HCT116 (cell line): ENCODE measurements at regions not wholly inside any gene's neighbourhood (a gene's known extent, or its start where the extent isn't known, plus 50 kb on each side); places are given as distances from the start of the nearest gene placed in this dataset.

Experiments used
- CBX3 ChIP-seq: IDR thresholded peaks from 2 replicates; pipeline ENCODE4 v1.6.1; 2012; ENCODE audit warnings: low read depth
- EZH2 ChIP-seq: fragments of 200-600 bp; sonication (generic); IDR thresholded peaks from 2 replicates; pipeline ENCODE4 v1.6.1; 2017; ENCODE audit warnings: antibody characterized with exemption, mixed run types
- POLR2A ChIP-seq: IDR thresholded peaks from 2 replicates; pipeline ENCODE4 v1.7.0; 2011; ENCODE audit warnings: borderline replicate concordance; ENCODE audit not compliant: insufficient read depth, insufficient read length; ENCODE audit errors: extremely low read depth
- RAD21 ChIP-seq: IDR thresholded peaks from 2 replicates; pipeline ENCODE4 v1.6.1; 2012; ENCODE audit warnings: low read depth, mild to moderate bottlenecking
- TCF7L2 ChIP-seq: IDR thresholded peaks from 2 replicates; pipeline ENCODE4 v1.7.0; 2011; ENCODE audit warnings: borderline replicate concordance, inconsistent platforms; ENCODE audit not compliant: insufficient read depth, insufficient read length; ENCODE audit errors: extremely low read depth
- YY1 ChIP-seq: IDR thresholded peaks from 2 replicates; pipeline ENCODE4 v1.6.1; 2011; ENCODE audit warnings: low read length, low read depth, moderate library complexity, mild to moderate bottlenecking; ENCODE audit not compliant: insufficient replicate concordance; ENCODE audit errors: extremely low read depth
- TF ChIP-seq, protein P1 (sequence below): IDR thresholded peaks from 2 replicates; pipeline ENCODE4 v1.6.1; 2012
- TF ChIP-seq, protein P2 (sequence below), 3 experiments: fragments of 200-600 bp in 1 of 3; sonication (generic) in 1 of 3; IDR thresholded peaks in 2 of 3; conservative IDR thresholded peaks in 1 of 3; 2 replicates each; pipeline ENCODE4 v1.5.1; 2012 to 2017; ENCODE audit warnings: low read depth in 2 of 3, low read length in 2 of 3, antibody characterized with exemption in 1 of 3, borderline replicate concordance in 1 of 3, control low read depth in 1 of 3, mild to moderate bottlenecking in 1 of 3, mixed read lengths in 1 of 3, mixed run types in 1 of 3, moderate library complexity in 1 of 3; ENCODE audit not compliant: insufficient read depth in 1 of 3
- TF ChIP-seq, protein P3 (sequence below): IDR thresholded peaks from 2 replicates; pipeline ENCODE4 v1.6.1; 2012
- TF ChIP-seq, protein P4 (sequence below): IDR thresholded peaks from 2 replicates; pipeline ENCODE4 v1.6.1; 2012; ENCODE audit warnings: low read depth

- TF ChIP-seq, protein P1, sequence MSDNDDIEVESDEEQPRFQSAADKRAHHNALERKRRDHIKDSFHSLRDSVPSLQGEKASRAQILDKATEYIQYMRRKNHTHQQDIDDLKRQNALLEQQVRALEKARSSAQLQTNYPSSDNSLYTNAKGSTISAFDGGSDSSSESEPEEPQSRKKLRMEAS = no peak
- TF ChIP-seq, protein P2, sequence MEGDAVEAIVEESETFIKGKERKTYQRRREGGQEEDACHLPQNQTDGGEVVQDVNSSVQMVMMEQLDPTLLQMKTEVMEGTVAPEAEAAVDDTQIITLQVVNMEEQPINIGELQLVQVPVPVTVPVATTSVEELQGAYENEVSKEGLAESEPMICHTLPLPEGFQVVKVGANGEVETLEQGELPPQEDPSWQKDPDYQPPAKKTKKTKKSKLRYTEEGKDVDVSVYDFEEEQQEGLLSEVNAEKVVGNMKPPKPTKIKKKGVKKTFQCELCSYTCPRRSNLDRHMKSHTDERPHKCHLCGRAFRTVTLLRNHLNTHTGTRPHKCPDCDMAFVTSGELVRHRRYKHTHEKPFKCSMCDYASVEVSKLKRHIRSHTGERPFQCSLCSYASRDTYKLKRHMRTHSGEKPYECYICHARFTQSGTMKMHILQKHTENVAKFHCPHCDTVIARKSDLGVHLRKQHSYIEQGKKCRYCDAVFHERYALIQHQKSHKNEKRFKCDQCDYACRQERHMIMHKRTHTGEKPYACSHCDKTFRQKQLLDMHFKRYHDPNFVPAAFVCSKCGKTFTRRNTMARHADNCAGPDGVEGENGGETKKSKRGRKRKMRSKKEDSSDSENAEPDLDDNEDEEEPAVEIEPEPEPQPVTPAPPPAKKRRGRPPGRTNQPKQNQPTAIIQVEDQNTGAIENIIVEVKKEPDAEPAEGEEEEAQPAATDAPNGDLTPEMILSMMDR (IDR thresholded peaks at IDR 0.05 in 2 of 3, conservative IDR thresholded peaks at IDR 0.05 in 1 of 3; ENCODE audit: borderline replicate concordance in 1 of 3, insufficient read depth in 1 of 3, low read depth in 2 of 3, low read length in 2 of 3) = no peak
- TF ChIP-seq, protein P3, sequence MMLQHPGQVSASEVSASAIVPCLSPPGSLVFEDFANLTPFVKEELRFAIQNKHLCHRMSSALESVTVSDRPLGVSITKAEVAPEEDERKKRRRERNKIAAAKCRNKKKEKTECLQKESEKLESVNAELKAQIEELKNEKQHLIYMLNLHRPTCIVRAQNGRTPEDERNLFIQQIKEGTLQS = no peak
- no peak for TF ChIP-seq RAD21
- TF ChIP-seq, protein P4, sequence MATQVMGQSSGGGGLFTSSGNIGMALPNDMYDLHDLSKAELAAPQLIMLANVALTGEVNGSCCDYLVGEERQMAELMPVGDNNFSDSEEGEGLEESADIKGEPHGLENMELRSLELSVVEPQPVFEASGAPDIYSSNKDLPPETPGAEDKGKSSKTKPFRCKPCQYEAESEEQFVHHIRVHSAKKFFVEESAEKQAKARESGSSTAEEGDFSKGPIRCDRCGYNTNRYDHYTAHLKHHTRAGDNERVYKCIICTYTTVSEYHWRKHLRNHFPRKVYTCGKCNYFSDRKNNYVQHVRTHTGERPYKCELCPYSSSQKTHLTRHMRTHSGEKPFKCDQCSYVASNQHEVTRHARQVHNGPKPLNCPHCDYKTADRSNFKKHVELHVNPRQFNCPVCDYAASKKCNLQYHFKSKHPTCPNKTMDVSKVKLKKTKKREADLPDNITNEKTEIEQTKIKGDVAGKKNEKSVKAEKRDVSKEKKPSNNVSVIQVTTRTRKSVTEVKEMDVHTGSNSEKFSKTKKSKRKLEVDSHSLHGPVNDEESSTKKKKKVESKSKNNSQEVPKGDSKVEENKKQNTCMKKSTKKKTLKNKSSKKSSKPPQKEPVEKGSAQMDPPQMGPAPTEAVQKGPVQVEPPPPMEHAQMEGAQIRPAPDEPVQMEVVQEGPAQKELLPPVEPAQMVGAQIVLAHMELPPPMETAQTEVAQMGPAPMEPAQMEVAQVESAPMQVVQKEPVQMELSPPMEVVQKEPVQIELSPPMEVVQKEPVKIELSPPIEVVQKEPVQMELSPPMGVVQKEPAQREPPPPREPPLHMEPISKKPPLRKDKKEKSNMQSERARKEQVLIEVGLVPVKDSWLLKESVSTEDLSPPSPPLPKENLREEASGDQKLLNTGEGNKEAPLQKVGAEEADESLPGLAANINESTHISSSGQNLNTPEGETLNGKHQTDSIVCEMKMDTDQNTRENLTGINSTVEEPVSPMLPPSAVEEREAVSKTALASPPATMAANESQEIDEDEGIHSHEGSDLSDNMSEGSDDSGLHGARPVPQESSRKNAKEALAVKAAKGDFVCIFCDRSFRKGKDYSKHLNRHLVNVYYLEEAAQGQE = no peak
- TF ChIP-seq EZH2 = no peak
- no peak for TF ChIP-seq POLR2A
- TF ChIP-seq TCF7L2 = no peak
- no peak for TF ChIP-seq CBX3
- TF ChIP-seq YY1 = no peak
Measured at GRCh38 chrX:118218079-118218478, 101.5 kb upstream of the KLHL13 start.
